SH-SY5Y (cell line): ENCODE measurements at regions not wholly inside any gene's neighbourhood (a gene's known extent, or its start where the extent isn't known, plus 50 kb on each side); places are given as distances from the start of the nearest gene placed in this dataset.
A peak's percentile ranks its signal among the peaks of the same experiment; 100 is the strongest.

Experiments
- GATA2 ChIP-seq: IDR thresholded peaks from 2 replicates; pipeline ENCODE4 v1.6.1; 2011; ENCODE audit warnings: mild to moderate bottlenecking, low read depth, low read length
- GATA3 ChIP-seq: IDR thresholded peaks from 2 replicates; pipeline ENCODE4 v1.6.1; 2011; ENCODE audit warnings: low read depth, mild to moderate bottlenecking, low read length, moderate library complexity

DNA sequence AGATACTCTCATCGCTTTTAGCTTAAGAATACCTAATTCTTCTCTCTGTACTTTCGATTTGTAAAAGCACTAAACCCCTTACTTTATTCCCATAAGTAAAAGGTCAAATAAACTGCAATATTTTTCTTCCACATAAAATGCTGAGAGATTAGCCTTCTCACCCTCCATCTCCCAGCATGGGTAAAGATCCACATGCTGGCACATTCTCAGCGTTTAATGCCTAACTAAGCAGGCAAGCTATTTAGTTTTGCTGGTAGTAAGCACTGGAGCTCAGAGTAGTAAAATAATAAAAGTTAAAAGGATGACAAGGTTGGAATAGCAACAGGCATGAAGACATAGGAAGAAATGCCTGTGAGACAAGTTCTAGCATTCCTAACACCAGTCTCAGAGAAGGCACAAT lies 65.9 kb upstream of the NEBL start:
- TF ChIP-seq GATA3 (no peak), GATA2 (no peak)

DNA sequence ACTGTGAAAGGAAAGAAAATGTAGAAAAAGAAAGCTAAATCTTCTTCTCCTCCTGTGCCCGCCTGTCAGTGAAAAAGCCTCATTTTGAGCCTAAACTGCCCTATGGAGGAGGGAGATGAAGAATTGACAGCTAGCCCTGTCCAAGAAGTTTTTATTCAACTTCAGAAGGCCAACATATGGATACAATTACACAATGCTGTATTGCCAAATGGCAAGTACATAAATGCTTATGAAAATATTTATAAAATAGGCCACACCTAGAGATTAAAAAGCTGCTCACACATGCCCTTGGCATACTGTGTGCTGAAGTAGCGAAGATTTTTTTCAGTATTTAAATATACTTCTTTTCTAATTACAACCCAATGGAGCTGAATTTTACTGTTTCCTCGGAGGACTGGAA lies 65.1 kb upstream of the NEBL start:
- TF ChIP-seq GATA2 (no peak), GATA3 (no peak)

DNA sequence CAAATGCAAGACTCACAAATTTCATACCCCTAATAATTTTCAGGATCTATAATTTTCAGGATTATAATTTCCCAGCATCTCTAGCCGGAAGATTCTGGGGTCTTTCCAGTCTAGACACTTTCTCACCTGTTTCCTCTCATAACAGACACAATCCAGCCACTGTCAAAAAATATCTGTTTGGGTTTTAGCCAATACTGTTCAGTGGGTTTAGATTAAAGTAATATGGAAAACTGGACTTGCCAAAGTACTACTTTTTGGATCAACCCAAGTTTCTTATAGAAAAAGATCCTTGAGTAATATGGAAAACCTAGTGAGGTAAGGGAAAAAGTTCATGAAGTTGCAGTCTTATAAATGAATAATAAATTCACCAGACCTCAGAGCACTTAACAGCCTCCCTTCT lies 62.1 kb upstream of the NEBL start:
- TF ChIP-seq GATA3 (0 out of 2 replicates have a peak, but pooled peaks have one; percentile 36), GATA2 (peak; percentile 27; the same call in 1 of the 2 replicates)

DNA sequence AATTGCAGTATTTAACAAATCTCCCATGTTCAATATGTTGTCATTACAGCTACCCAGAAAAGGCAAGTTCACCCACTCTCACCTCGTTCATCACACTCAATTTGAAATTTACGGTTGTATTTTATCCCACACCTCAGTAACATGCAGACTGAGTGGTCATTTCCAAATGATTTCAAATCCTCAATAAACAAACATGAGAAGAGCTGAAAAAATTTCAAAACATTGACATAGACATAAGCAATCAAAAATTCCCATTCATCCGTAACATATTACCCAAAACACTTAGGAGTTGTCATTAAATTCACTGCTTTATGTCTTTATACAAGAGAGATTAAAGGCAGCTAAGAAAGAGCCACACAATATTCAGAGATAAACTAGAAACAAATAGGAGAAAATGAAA lies 61.7 kb upstream of the NEBL start:
- TF ChIP-seq GATA2, result no peak
- no peak for TF ChIP-seq GATA3

DNA sequence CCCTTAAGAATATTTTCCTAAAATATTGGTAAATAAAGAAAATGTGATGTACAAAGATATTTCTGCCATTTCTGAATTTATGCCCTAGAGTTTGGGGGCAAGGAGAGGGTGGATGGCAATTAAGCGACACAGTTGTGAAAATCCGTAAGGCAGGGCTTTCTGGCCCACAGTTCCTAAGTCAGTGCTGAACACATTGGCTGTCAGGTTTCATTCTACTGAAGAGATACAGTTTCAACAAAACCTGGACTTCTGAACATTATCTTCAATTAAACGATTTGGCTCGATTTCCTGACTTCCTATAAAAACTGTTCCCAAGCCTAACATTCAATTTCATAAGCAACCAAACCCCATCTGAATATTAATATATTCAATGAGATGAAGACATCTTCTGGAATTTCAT lies 61.1 kb upstream of the NEBL start:
- TF ChIP-seq GATA3, result no peak
- no peak; the same call in 1 of the 2 replicates for TF ChIP-seq GATA2

DNA sequence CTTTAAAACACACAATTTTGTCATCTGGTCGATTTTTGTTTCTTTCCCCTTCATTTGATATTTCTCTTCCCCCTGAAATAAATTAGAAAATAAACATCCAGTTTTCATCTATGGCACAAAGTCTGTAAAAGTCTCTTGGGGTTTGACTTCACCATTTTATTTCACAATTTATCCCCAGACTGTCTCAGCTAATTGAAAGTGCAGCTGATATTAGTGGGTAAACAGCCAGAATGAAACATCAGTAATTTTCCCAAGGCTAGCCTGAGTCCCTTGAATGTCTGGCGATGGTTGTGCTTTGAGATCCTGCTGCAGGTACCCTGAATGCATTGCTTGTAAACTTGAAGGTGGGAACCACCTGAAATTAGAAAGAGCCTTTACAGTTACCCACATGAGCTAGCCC lies 60.6 kb upstream of the NEBL start:
- TF ChIP-seq GATA2 (no peak), GATA3 (no peak)

DNA sequence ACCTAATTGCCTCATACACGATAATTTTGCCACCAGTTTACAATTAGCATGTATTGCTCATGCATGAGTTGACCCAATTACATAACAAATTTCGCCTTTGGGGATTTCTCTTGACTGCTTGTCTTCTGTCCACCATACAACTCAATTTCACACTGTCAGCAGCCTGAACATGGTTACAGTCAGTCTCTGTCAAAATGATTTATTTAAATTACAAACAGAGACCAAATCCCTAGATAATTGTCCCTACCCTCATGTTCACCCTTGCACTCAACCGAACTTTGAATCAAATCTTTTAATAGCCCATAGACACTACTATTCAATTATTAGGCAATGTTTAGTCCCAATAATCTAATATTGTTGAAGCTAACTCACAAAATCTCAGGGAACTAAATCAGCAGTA lies 59.7 kb upstream of the NEBL start:
- TF ChIP-seq GATA3 (0 out of 2 replicates have a peak, but pooled peaks have one; percentile 40), GATA2 (peak; percentile 31; the same call in 1 of the 2 replicates)

DNA sequence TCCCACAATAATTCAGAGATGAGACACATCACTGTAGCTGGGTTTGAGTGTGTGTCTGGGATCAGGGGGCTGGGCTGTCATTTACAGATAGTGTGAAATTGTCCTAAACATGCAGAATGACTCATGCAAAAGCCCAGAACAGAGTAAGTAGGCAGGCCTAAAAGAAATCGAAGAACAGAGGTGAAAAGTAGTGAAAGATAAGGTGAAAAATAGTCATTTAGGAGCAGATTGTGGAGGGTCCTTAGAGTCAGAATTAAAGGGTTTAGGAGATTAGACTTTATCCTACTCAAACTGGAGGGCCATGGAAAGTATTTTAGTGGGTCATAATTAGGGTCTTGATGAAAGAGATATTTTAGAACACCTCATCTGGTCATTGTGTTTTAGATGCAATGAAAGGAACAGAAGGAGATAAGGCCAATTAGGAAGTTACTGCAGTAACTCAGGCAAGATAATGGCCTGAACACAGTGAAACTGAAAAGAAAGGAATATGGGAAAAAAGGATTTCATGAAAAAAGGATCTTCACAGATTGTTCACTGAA lies 58.3 kb upstream of the NEBL start:
- TF ChIP-seq GATA3 (peak; percentile 74), GATA2 (peak; percentile 12; the same call in 1 of the 2 replicates)

DNA sequence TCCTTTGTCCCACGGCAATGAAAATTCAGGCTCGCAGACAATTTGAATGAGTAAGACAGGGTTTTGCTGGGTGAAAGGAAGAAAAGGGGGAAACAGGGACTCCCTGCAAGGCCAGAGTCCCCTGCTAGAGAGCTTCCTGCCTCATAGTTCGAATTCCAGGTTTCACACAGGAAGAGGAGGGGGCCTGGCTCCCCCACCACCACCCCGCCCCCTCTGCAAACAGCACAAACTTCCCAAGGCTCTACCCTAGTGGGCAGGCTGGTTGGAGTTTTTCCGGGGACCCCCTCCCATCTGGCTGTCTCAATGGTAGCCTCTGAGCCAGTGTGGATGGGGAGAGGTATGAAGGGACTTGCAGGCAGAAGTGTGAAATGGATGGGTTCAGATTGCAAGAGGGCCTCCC lies 57.4 kb upstream of the NEBL start:
- no peak for TF ChIP-seq GATA3
- TF ChIP-seq GATA2, result no peak

DNA sequence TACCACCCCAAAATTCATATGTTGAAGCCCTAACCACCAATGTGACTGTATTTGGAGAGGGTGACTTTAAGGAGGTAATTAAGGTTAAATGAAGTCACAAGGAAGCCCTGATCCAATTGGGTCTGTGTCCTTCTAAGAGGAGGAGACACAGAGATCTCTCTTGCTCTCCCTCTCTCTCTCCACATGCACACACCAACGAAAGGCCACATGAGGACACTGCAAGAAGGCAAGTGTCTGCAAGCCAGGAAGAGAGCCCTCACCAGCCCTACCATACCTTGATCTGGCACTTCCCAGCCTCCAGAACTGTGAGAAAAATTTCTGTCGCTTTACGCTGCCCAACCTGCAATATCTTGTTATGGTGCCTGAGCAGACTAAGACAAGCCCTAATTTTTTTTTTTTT lies 56.0 kb upstream of the NEBL start:
- TF ChIP-seq GATA3, result no peak
- no peak for TF ChIP-seq GATA2

DNA sequence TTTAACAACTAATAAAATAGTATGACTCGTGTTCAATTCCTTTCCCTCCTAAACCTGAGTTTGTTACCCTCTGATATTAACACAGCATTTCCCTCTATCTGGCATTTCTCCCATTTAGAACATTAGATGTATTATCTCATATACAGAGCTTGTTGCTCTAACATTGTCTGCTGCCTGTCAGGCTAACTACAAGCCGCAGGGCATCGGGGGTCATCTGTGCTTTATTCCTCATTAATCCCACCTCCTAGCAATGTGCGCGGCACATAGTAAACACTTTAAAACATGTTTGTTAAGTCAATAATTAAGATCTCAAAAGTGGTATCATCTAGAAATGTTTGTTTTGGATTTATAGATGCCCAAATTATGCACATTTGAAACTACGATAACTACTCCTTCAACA lies 52.9 kb upstream of the NEBL start:
- peak; percentile 78 for TF ChIP-seq GATA2
- TF ChIP-seq GATA3, result no peak

DNA sequence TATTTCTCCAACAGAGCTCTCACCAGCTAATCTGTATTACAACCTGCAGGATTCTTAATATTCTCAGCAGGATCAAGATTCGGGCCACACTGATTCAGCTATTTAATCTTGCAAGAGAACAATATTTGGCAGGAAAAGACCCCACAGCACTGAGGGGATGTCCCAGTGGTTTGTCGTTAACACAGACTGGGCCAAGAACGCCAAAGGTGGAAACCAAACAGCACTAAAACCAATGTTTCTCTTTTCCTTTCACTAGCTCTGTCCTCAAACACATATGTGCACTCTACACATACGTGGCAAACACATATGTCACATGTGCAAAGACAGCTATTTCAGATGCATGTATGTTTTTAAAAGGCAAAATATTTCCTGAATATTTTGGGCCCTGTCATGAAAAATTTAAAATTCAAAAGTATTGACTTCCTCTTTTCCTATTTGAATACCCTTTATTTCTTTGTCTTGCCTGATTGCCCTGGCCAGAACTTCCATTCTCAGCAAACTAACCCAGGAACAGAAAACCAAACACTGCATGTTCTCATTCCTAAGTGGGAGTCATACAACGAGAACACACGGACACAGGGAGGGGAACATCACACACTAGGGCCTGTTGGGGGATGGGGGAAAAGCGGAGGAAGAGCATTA lies 51.7 kb upstream of the NEBL start:
- no peak for TF ChIP-seq GATA2
- TF ChIP-seq GATA3, result no peak
